ENCODE measurements at regions not wholly inside any gene's neighbourhood (a gene's known extent, or its start where the extent isn't known, plus 50 kb on each side); places are given as distances from the start of the nearest gene placed in this dataset.

DNA sequence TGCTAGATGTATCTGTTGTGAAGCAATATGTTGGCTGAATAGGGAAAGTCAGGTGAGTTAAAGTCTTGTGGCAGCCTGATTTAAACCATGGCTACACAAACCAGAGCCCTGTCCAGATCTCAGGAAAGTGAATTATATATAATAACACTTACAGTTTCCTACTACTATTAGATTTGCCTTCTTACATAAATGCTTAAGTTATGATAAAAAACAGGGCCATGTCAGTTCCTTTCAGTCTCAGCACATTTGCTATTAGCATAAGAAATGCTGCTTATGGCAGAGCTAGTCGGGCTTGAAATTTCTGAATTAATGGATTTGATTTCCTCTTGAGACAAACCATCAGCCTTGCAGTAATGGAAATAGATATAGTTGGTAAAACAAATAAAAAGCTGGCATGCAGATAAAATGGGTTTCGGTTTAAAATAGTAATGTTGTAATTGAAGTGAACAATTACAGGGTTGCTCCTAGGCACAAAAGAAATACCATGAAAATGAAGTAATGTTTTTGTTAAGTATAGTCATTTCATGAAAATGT, 664.2 kb upstream of the ZNF608 start:
- in situ Hi-C loops (cut with HindIII; ENCODE audit: extremely low pct_ligation_motif_present, low pct_unique_long_range_greater_than_20kb) (no loop called here), intact Hi-C loops (cut with micrococcal nuclease; ENCODE audit: unreplicated experiment) (no loop called here)
- Histone ChIP-seq H3K27me3 (ENCODE audit: control insufficient read depth in 1 of 2, insufficient read depth in 2 of 2, low read length in 2 of 2) (no peaks in the 10 kb centered on the region), H4K20me1 (ENCODE audit: insufficient read depth, low read length) (no peaks in the 10 kb centered on the region), H3K36me3 (replicated peaks in 1 of 2; ENCODE audit: control insufficient read depth in 1 of 2, insufficient read depth in 2 of 2, low read length in 2 of 2) (no peaks in the 10 kb centered on the region), H2AFZ (ENCODE audit: low read length) (no peak overlapping the region), H3K9ac (ENCODE audit: insufficient read depth, low read depth, low read length) (no peak overlapping the region), H3K79me2 (ENCODE audit: insufficient read depth, low read length) (no peaks in the 10 kb centered on the region), H3K27ac (ENCODE audit: extremely low read length, insufficient read depth, low read length) (no peak overlapping the region), H3K4me1 (ENCODE audit: insufficient read depth, low read length) (no peaks in the 10 kb centered on the region), H3K4me2 (ENCODE audit: low read depth, low read length) (no peak overlapping the region), H3K4me3 (replicated peaks in 1 of 3; ENCODE audit: insufficient read depth in 1 of 3, low read depth in 2 of 3, low read length in 3 of 3) (no peak overlapping the region), H3K9me3 (ENCODE audit: low read length) (no peaks in the 10 kb centered on the region)
- POLR2A ChIA-PET, result no interaction called here
- DNase-seq (ENCODE audit: low spot score) (no peak), ATAC-seq (no peak), FAIRE-seq (no peak)
- TF ChIP-seq HDAC1 (CRISPR knock-in tag; IDR thresholded peaks at IDR 0.05), result no peak
- no peak for TF ChIP-seq EP300 (IDR thresholded peaks at IDR 0.05; ENCODE audit: low read depth in 2 of 2, low read length in 2 of 2)
- no peak for TF ChIP-seq EP300 (CRISPR knock-in tag; IDR thresholded peaks at IDR 0.05; ENCODE audit: borderline replicate concordance)
- TF ChIP-seq ATRX (CRISPR knock-in tag; IDR thresholded peaks at IDR 0.05; ENCODE audit: borderline replicate concordance), result no peak
- TF ChIP-seq KDM1A (CRISPR knock-in tag; IDR thresholded peaks at IDR 0.05), result no peak
- no peak for TF ChIP-seq HNF1A (IDR thresholded peaks at IDR 0.05; ENCODE audit: low read depth)
- no peak for TF ChIP-seq HNF1A (CRISPR knock-in tag; IDR thresholded peaks at IDR 0.05; ENCODE audit: borderline replicate concordance)
- TF ChIP-seq MTA1 (CRISPR knock-in tag; IDR thresholded peaks at IDR 0.05; ENCODE audit: borderline replicate concordance), result no peak
- no peak for TF ChIP-seq JDP2 (CRISPR knock-in tag; IDR thresholded peaks at IDR 0.05; ENCODE audit: borderline replicate concordance)
- no peak for TF ChIP-seq KLF15 (CRISPR knock-in tag; IDR thresholded peaks at IDR 0.05; ENCODE audit: borderline replicate concordance)
- TF ChIP-seq BORCS8-MEF2B (CRISPR knock-in tag; IDR thresholded peaks at IDR 0.05), result no peak
- no peak for TF ChIP-seq ZNF331 (CRISPR knock-in tag; IDR thresholded peaks at IDR 0.05)
- no peak for TF ChIP-seq ARNT (IDR thresholded peaks at IDR 0.05)
- TF ChIP-seq ZNF101 (CRISPR knock-in tag; IDR thresholded peaks at IDR 0.05; ENCODE audit: borderline replicate concordance, low read depth), result no peak
- no peak for TF ChIP-seq ZNF460 (CRISPR knock-in tag; IDR thresholded peaks at IDR 0.05; ENCODE audit: borderline replicate concordance)
- TF ChIP-seq ZNF776 (CRISPR knock-in tag; IDR thresholded peaks at IDR 0.05), result no peak
- no peak for TF ChIP-seq RBM22 (optimal IDR thresholded peaks at IDR 0.05; ENCODE audit: low read length)
- no peak for TF ChIP-seq KDM3A (CRISPR knock-in tag; IDR thresholded peaks at IDR 0.05; ENCODE audit: low read depth)
- TF ChIP-seq CENPX (CRISPR knock-in tag; IDR thresholded peaks at IDR 0.05), result no peak
- TF ChIP-seq, protein P1, sequence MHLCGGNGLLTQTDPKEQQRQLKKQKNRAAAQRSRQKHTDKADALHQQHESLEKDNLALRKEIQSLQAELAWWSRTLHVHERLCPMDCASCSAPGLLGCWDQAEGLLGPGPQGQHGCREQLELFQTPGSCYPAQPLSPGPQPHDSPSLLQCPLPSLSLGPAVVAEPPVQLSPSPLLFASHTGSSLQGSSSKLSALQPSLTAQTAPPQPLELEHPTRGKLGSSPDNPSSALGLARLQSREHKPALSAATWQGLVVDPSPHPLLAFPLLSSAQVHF (CRISPR knock-in tag; IDR thresholded peaks at IDR 0.05), result no peak
- CTCF ChIA-PET (ENCODE audit: low intra/inter-chr PET ratio, low total read pairs), result no interaction called here
- 20% methylated on average over 2 of the region's 2 CpGs for WGBS (ENCODE audit: low lambda C conversion rate)
- no TSS peak for BruUV-seq (replicated peaks)

All from HepG2 (cell line).